Activated T-cell treated with anti-CD3 and anti-CD28 coated beads for 48 hours (primary cell): ENCODE measurements at regions not wholly inside any gene's neighbourhood (a gene's known extent, or its start where the extent isn't known, plus 50 kb on each side); places are given as distances from the start of the nearest gene placed in this dataset.
"Not testable (repeated sequence)": the region's sequence is repeated elsewhere in the genome, so short reads cannot be mapped to it uniquely, and the experiment has no call there.

Source experiments
- DNase-seq: peaks from one replicate; pipeline ENCODE4 v3.0.0-alpha.2; 2020; ENCODE audit warnings: low read depth

DNA sequence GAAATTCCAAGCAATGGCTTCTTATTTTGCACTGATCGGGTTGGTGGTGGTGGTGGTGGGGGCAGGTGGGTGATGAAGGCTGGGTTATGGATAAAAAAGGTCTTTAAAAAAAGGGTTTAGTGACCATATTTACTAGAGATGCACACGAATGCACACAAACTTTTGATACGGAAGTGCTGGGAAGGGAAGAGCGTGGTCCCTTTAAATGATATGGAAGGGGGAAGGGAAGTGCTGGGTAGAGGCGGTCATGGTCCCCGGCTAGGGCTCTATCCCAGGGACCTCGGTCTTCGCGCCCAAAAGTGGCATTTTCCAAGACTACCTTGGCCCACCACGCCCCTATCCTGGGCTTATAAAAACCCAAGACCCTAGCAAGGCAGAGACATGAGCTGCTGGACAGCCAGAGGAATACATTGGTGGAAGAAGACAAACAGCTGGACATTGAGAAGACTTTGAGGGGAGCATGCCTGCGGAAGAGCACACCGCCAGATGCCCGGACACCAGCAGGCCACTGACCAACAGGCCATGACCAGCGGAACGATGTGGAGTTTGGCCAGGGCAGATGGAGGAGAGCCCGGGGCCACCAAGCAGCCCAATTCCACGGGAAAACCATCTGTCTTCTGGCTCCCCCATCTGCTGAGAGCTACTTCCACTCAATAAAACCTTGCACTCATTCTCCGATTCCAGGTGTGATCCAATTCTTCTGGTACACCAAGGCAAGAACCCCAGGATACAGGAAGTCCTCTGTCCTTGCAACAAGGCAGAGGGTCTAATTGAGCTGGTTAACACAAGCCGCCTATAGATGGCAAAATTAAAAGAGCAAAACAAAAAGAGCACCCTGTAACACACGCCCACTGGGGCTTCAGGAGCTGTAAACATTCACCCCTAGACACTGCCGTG is 1720.2 kb downstream of the MRPL39 start:
- DNase-seq = no peak

DNA sequence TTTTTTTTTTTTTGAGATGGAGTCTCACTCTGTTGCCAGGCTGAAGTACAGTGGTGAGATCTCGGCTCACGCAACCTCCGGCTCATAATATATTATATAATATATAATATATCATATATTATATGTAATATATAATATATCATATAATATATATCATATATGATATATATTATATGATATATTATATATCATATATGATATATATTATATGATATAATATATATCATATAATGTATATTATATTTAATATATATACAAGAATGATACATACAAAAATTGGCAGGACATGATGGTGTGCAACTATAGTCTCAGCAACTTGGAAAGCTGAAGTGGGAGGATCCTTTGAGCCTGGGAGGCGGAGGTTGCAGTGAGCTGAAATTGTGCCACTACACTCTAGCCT is 1725.5 kb downstream of the MRPL39 start:
- no peak for DNase-seq

GRCh38 chr21:23876925-23877558 is 1730.2 kb downstream of the MRPL39 start:
- DNase-seq = no peak

DNA sequence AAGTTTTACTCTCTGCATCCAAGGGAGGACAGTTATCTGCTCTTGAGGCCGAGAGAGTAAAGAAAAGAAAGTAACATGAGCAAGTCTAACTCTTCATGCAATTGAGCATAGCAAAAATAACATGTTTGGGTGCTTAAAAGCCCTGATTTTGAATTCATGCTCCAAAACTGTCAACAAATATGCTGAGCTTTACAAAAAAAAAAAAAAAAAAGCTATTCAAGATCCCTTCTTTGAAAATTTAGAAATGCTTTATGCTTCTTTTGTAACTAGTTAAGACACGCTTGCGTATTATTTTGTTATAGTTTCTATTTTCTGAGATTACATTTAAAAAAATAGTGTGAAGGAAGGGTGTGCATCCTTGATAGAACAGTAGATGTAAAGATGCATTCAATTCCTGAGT is 1733.0 kb downstream of the MRPL39 start:
- DNase-seq = no peak

GRCh38 chr21:23861911-23862504 is 1745.3 kb downstream of the MRPL39 start:
- no peak for DNase-seq

- DNase-seq = no peak
Measured at GRCh38 chr21:23858878-23859277, 1748.4 kb downstream of the MRPL39 start.

GRCh38 chr21:23853796-23854379 is 1753.4 kb downstream of the MRPL39 start:
- DNase-seq = no peak

DNA sequence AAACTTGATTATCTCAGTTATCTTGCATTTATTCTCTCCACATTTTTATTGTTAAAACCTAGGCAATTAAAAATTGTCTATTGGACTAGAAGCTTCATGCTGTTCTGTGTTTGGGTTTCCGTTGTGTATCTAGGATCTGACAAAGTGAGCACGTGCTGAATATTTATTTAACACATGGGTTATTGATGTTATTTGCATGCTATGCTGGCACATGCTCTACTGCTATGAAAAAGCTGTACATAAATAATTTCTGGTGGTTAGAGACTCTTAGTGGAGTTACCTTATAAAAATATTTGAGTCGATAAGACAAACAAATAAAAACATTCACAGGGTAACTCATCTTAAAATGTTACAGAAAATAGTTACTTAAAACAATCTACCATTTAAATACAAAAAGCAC is 1769.7 kb downstream of the MRPL39 start:
- no peak for DNase-seq

- DNase-seq = no peak
Measured at GRCh38 chr21:23822760-23823159, 1784.5 kb downstream of the MRPL39 start.

DNA sequence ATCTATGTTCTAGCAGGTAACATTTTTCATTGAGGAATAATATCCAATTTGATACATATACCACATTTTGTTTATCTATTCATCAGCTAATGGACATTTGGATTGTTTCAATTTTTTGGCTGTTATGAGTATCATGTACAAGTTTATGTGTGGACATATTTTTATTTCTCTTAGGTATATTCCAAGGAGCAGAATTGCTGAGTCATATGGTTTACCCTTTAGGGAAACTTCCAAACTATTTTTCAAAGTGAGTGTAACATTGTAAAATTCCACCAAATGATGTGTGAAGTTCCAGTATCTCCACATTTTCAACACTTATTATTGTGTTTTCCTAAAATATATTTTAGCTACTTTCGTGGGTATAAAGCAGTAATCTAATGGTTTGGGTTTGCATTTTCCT is 1789.9 kb downstream of the MRPL39 start:
- no peak for DNase-seq

DNA sequence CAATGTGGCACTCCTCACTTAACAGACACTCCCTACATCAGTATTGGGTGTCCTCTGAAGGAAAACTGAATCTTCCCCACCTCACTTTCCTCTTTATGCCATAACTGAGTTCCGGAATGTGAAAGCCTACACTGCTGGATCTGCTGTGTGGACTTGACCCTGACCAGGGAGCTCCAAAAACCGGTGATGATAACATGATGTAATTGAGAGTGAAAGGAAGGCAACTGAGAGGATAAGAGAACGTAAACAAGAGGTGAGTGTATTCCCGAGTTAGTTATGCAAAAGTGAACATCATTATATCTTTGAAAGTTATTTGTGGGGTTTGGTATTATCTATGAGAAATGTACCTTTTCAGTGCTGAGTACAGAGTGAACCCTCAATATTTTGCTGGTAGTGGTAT is 1794.8 kb downstream of the MRPL39 start:
- DNase-seq = no peak

GRCh38 chr21:23811805-23812204 is 1795.5 kb downstream of the MRPL39 start:
- DNase-seq = no peak

- no peak for DNase-seq
Measured at GRCh38 chr21:23809573-23809972, 1797.7 kb downstream of the MRPL39 start.

- DNase-seq = not testable (repeated sequence)
Measured at GRCh38 chr21:23806966-23807548, 1800.2 kb downstream of the MRPL39 start.

GRCh38 chr21:23804866-23805265 is 1802.4 kb downstream of the MRPL39 start:
- no peak for DNase-seq

GRCh38 chr21:23801292-23801691 is 1806.0 kb downstream of the MRPL39 start:
- no peak for DNase-seq

GRCh38 chr21:23799376-23799775 is 1807.9 kb downstream of the MRPL39 start:
- no peak for DNase-seq

GRCh38 chr21:23792300-23792699 is 1815.0 kb downstream of the MRPL39 start:
- no peak for DNase-seq

DNA sequence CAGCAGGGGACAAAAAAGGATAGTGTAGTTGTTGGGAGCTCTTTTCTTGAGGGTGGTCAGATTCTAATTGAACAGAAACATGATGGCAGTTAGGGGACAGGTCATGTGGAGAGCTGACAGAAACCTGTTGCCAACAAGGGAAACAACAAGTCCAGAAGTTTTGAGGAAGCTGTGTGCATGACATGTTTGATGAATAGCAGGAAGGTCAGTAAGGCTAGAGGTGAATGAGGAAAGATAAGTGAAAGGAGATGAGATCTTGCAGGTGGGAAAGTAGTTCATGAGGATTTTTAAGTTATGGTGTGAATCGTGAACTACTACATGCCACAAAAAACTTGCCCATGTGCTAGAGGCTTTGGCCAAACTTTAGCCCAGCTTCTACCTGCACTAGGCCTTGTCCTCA is 1817.4 kb downstream of the MRPL39 start:
- no peak for DNase-seq

DNA sequence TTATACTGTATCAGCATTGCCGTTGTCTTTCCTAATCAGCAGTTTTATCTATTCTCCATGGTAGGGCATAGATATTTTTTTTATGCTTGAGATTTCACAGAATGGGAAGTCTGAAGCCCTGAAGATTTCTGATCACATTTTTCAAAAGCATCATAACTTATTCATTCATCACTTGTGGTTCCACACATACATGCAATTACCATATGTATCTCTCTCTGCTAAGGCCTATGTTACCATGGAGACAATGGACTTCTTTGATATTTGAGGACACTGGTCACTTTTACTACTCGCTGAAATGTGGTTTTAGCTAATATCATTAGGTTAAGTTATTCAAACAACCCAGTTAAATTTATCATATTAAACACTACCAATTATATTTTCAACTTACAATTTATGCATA is 1827.0 kb downstream of the MRPL39 start:
- no peak for DNase-seq

DNA sequence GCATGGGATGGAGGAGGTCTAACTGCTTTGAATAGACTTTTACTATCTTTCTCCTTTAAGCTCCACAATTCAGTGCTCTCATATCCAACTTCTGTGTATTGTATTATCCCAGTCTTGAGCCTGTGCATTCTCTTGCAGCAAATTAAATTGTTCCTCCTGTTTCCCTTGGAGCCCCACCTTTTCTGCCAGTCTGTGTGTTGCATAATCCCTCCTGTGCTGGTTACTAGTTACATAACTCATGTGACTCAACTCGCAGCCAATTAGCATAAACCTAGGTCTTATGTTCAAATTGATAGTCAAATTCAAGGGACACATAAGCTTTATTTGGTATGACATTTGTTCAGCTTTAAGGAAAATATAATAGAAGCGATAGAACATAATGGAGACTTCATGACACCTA is 1863.5 kb downstream of the MRPL39 start:
- DNase-seq = no peak

GRCh38 chr21:23740463-23740862 is 1866.8 kb downstream of the MRPL39 start:
- no peak for DNase-seq
